B cell (primary cell): ENCODE measurements at regions not wholly inside any gene's neighbourhood (a gene's known extent, or its start where the extent isn't known, plus 50 kb on each side); places are given as distances from the start of the nearest gene placed in this dataset.

Experiments used
- ATAC-seq: fragments of 200-7000 bp; cut with Tn5 transposase; one replicate; pipeline ENCODE4 v1.10.0; 2021; ENCODE audit warnings: low read depth, mild to moderate bottlenecking, moderate number of reproducible peaks, moderate library complexity
- CTCF ChIA-PET: fragments of 350-600 bp; sonication (Branson Sonifier 250); formaldehyde crosslinking; loops from one replicate; lab custom pipeline; 2021; ENCODE audit warnings: antibody characterized with exemption, inconsistent platforms; lab: Charles Lee
- POLR2A ChIA-PET: fragments of 350-600 bp; sonication (Branson Sonifier 250); formaldehyde crosslinking; loops from one replicate; lab custom pipeline; 2021; ENCODE audit warnings: antibody characterized with exemption; lab: Charles Lee
- DNase-seq: peaks from one replicate; pipeline ENCODE4 v3.0.0; 2013
- H2AFZ ChIP-seq: 2 replicates; pipeline ENCODE4 v1.6.1; 2012; ENCODE audit warnings: mild to moderate bottlenecking, low read depth, low read length; ENCODE audit not compliant: insufficient read depth, poor library complexity, severe bottlenecking
- H3K27ac ChIP-seq, 2 donors: 1 replicate in 1 of 2; 2 replicates in 1 of 2; pipeline ENCODE4 v1.5.1; 2012 to 2013; ENCODE audit warnings: low read length in 2 of 2, mild to moderate bottlenecking in 2 of 2, moderate library complexity in 1 of 2
- H3K27me3 ChIP-seq, 4 experiments: fragments of 200-600 bp in 1 of 4; sonication (generic) in 1 of 4; replicated peaks in 1 of 4; 1 replicate in 2 of 4; 2 replicates in 2 of 4; pipeline versions ENCODE4 v1.6.1 to v1.7.0; 2013 to 2016; ENCODE audit warnings: low read length in 3 of 4, mild to moderate bottlenecking in 2 of 4, mixed read lengths in 1 of 4, moderate library complexity in 1 of 4; ENCODE audit not compliant: insufficient read depth in 4 of 4, control insufficient read depth in 3 of 4; ENCODE audit errors: control extremely low read depth in 1 of 4
- H3K36me3 ChIP-seq, 2 experiments: replicated peaks in 1 of 2; 1 replicate in 1 of 2; 2 replicates in 1 of 2; pipeline versions ENCODE4 v1.6.1 to v1.7.1; 2013; ENCODE audit warnings: low read length in 1 of 2; ENCODE audit not compliant: insufficient read depth in 2 of 2, control insufficient read depth in 1 of 2; ENCODE audit errors: control extremely low read depth in 1 of 2, extremely low read depth in 1 of 2
- H3K4me1 ChIP-seq, 2 donors: fragments of 200-600 bp in 1 of 2; sonication (generic) in 1 of 2; 1 replicate in 1 of 2; 2 replicates in 1 of 2; pipeline versions ENCODE4 v1.5.1 to v1.6.1; 2013 to 2017; ENCODE audit warnings: low read length in 2 of 2; ENCODE audit not compliant: control insufficient read depth in 2 of 2, insufficient read depth in 2 of 2
- H3K4me2 ChIP-seq: replicated peaks from 2 replicates; pipeline ENCODE3; 2012; ENCODE audit warnings: mild to moderate bottlenecking, low read depth, low read length; ENCODE audit not compliant: poor library complexity, severe bottlenecking
- H3K4me3 ChIP-seq, 5 experiments: fragments of 200-600 bp in 1 of 5; sonication (generic) in 1 of 5; 1 replicate in 3 of 5; 2 replicates in 2 of 5; pipeline versions ENCODE4 v1.5.1 to v1.7.0; 2011 to 2016; ENCODE audit warnings: low read length in 4 of 5, mild to moderate bottlenecking in 4 of 5, low read depth in 2 of 5, control low read depth in 1 of 5, moderate library complexity in 1 of 5; ENCODE audit not compliant: insufficient read depth in 1 of 5; ENCODE audit errors: control extremely low read depth in 1 of 5, extremely low read depth in 1 of 5
- H3K79me2 ChIP-seq: fragments of 200-600 bp; sonication (generic); one replicate; pipeline ENCODE4 v1.6.0; 2016; ENCODE audit warnings: low read length; ENCODE audit not compliant: control insufficient read depth, insufficient read depth
- H3K9ac ChIP-seq: fragments of 200-600 bp; sonication (generic); 2 replicates; pipeline ENCODE4 v1.6.1; 2017; ENCODE audit warnings: mild to moderate bottlenecking, low read length, moderate library complexity
- H3K9me3 ChIP-seq, 3 donors: one replicate each; pipeline versions ENCODE4 v1.6.1 to v1.7.1; 2013; ENCODE audit warnings: low read length in 2 of 3; ENCODE audit not compliant: control insufficient read depth in 2 of 3, insufficient read depth in 1 of 3; ENCODE audit errors: control extremely low read depth in 1 of 3
- H4K20me1 ChIP-seq: 2 replicates; pipeline ENCODE4 v1.6.0; 2012; ENCODE audit warnings: mild to moderate bottlenecking, low read length; ENCODE audit not compliant: insufficient read depth, control insufficient read depth, poor library complexity, severe bottlenecking
- H3K27ac Mint-ChIP-seq: one replicate; pipeline ENCODE4 v1.8.0; 2021; ENCODE audit warnings: mixed read lengths
- H3K27me3 Mint-ChIP-seq: one replicate; pipeline ENCODE4 v1.8.0; 2021; ENCODE audit warnings: mixed read lengths
- H3K4me1 Mint-ChIP-seq: one replicate; pipeline ENCODE4 v1.8.0; 2021; ENCODE audit warnings: mixed read lengths
- H3K4me3 Mint-ChIP-seq: one replicate; pipeline ENCODE4 v1.8.0; 2021; ENCODE audit warnings: mixed read lengths
- H3K9me3 Mint-ChIP-seq: one replicate; pipeline ENCODE4 v1.8.0; 2022; ENCODE audit warnings: mixed read lengths; ENCODE audit not compliant: insufficient read depth
- CTCF ChIP-seq: fragments of 200-600 bp; IDR thresholded peaks from one replicate; pipeline ENCODE4 v1.8.0; 2022; ENCODE audit warnings: antibody characterized with exemption, mild to moderate bottlenecking
- EZH2 ChIP-seq: IDR thresholded peaks from 2 replicates; pipeline ENCODE4 v1.6.1; 2012; ENCODE audit warnings: borderline replicate concordance, low read depth, mild to moderate bottlenecking, moderate library complexity, low read length; ENCODE audit not compliant: insufficient read depth, poor library complexity, severe bottlenecking
- WGBS: methylation state at CpG from one replicate; pipeline ENCODE4 v1.1.5; 2013; ENCODE audit warnings: missing lambda C conversion rate; ENCODE audit not compliant: insufficient coverage; 5-methylcytosine and 5-hydroxymethylcytosine counted together
- intact Hi-C: fragments of 100-400 bp; cut with micrococcal nuclease; formaldehyde crosslinking; loops from one replicate; pipeline ENCODE4 v1.10.0; 2022

GRCh38 chr3:144622845-144623244, 651.2 kb downstream of the DIPK2A start:
- no peaks in the 10 kb centered on the region for H3K27me3 ChIP-seq
- DNase-seq, result no peak
- H3K27ac ChIP-seq, result no peak overlapping the region
- H2AFZ ChIP-seq, result no peak overlapping the region
- Mint-ChIP-seq H3K27me3 (no peaks in the 10 kb centered on the region), H3K27ac (no peak overlapping the region), H3K4me1 (no peaks in the 10 kb centered on the region), H3K9me3 (no peaks in the 10 kb centered on the region), H3K4me3 (no peak overlapping the region)
- ChIA-PET POLR2A (no interaction called here), CTCF (no interaction called here)
- WGBS, result 100% methylated on average over 1 of the region's 3 CpGs
- TF ChIP-seq CTCF, result no peak
- no peak for TF ChIP-seq EZH2
- no peaks in the 10 kb centered on the region for H3K4me1 ChIP-seq
- no peak for ATAC-seq
- no peaks in the 10 kb centered on the region for H3K9me3 ChIP-seq
- H3K79me2 ChIP-seq, result no peaks in the 10 kb centered on the region
- no peak overlapping the region for H3K9ac ChIP-seq
- no peaks in the 10 kb centered on the region for H3K36me3 ChIP-seq
- no peaks in the 10 kb centered on the region for H4K20me1 ChIP-seq
- H3K4me3 ChIP-seq, result no peak overlapping the region
- intact Hi-C loops, result no loop called here
- no peak overlapping the region for H3K4me2 ChIP-seq

GRCh38 chr3:144624656-144625055, 653.0 kb downstream of the DIPK2A start:
- Histone ChIP-seq H3K36me3 (no peaks in the 10 kb centered on the region), H4K20me1 (no peaks in the 10 kb centered on the region), H3K9ac (no peak overlapping the region), H3K4me2 (no peak overlapping the region), H3K4me1 (no peaks in the 10 kb centered on the region), H3K27me3 (no peaks in the 10 kb centered on the region), H2AFZ (no peak overlapping the region), H3K27ac (no peak overlapping the region), H3K79me2 (no peaks in the 10 kb centered on the region), H3K4me3 (no peak overlapping the region), H3K9me3 (no peaks in the 10 kb centered on the region)
- WGBS, result no CpG with 5 or more reads among the region's 2 CpGs
- Mint-ChIP-seq H3K27me3 (no peaks in the 10 kb centered on the region), H3K4me1 (no peaks in the 10 kb centered on the region), H3K4me3 (no peak overlapping the region), H3K9me3 (no peaks in the 10 kb centered on the region), H3K27ac (no peak overlapping the region)
- ChIA-PET POLR2A (no interaction called here), CTCF (no interaction called here)
- TF ChIP-seq EZH2 (no peak), CTCF (no peak)
- no peak for ATAC-seq
- intact Hi-C loops, result no loop called here
- DNase-seq, result no peak
